Sigmoid colon (tissue), 4 donors: ENCODE measurements at regions not wholly inside any gene's neighbourhood (a gene's known extent, or its start where the extent isn't known, plus 50 kb on each side); places are given as distances from the start of the nearest gene placed in this dataset.

Source experiments
- EP300 ChIP-seq, 4 donors: sonication (generic); formaldehyde crosslinking; IDR thresholded peaks; one replicate each; pipeline ENCODE4 v1.6.1; 2017; ENCODE audit warnings: antibody characterized with exemption in 4 of 4
- TF ChIP-seq, protein P1 (sequence below), 4 experiments: fragments of 450-650 bp in 3 of 4; fragments of 200-600 bp in 1 of 4; IDR thresholded peaks; one replicate each; pipeline ENCODE4 v1.5.1; 2016 to 2019; ENCODE audit warnings: antibody characterized with exemption in 4 of 4, mild to moderate bottlenecking in 3 of 4, moderate library complexity in 2 of 4

GRCh38 chr14:45811155-45811554, 558.2 kb upstream of the MIS18BP1 start:
- TF ChIP-seq, protein P1, sequence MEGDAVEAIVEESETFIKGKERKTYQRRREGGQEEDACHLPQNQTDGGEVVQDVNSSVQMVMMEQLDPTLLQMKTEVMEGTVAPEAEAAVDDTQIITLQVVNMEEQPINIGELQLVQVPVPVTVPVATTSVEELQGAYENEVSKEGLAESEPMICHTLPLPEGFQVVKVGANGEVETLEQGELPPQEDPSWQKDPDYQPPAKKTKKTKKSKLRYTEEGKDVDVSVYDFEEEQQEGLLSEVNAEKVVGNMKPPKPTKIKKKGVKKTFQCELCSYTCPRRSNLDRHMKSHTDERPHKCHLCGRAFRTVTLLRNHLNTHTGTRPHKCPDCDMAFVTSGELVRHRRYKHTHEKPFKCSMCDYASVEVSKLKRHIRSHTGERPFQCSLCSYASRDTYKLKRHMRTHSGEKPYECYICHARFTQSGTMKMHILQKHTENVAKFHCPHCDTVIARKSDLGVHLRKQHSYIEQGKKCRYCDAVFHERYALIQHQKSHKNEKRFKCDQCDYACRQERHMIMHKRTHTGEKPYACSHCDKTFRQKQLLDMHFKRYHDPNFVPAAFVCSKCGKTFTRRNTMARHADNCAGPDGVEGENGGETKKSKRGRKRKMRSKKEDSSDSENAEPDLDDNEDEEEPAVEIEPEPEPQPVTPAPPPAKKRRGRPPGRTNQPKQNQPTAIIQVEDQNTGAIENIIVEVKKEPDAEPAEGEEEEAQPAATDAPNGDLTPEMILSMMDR (IDR thresholded peaks at IDR 0.05): no peak
- no peak for TF ChIP-seq EP300 (IDR thresholded peaks at IDR 0.05)
